Loucy (cell line): ENCODE measurements at regions not wholly inside any gene's neighbourhood (a gene's known extent, or its start where the extent isn't known, plus 50 kb on each side); places are given as distances from the start of the nearest gene placed in this dataset.

Experiments
- H2AFZ ChIP-seq: fragments of 200-600 bp; sonication (generic); 2 replicates; pipeline ENCODE4 v1.6.0; 2016; ENCODE audit warnings: antibody characterized with exemption, mild to moderate bottlenecking, low read length, moderate library complexity
- H3F3A ChIP-seq: fragments of 200-600 bp; 2 replicates; pipeline ENCODE4 v1.6.0; 2016; ENCODE audit warnings: antibody characterized with exemption, low read depth, mild to moderate bottlenecking
- H3K27me3 ChIP-seq: fragments of 200-600 bp; sonication (generic); 2 replicates; pipeline ENCODE4 v1.6.1; 2014; ENCODE audit warnings: low read length, mild to moderate bottlenecking; ENCODE audit not compliant: insufficient read depth, poor library complexity, severe bottlenecking
- H3K36me3 ChIP-seq: fragments of 200-600 bp; sonication (generic); 2 replicates; pipeline ENCODE4 v1.6.1; 2016; ENCODE audit warnings: low read length; ENCODE audit not compliant: insufficient read depth
- H3K4me1 ChIP-seq: fragments of 200-600 bp; sonication (generic); 2 replicates; pipeline ENCODE4 v1.5.1; 2014; ENCODE audit warnings: low read length, mild to moderate bottlenecking; ENCODE audit not compliant: insufficient read depth, poor library complexity, severe bottlenecking
- H3K4me2 ChIP-seq: fragments of 200-600 bp; sonication (generic); 2 replicates; pipeline ENCODE4 v1.6.0; 2014; ENCODE audit warnings: antibody characterized with exemption, low read length, low read depth, mild to moderate bottlenecking; ENCODE audit not compliant: poor library complexity, severe bottlenecking
- H3K4me3 ChIP-seq: fragments of 200-600 bp; sonication (generic); 2 replicates; pipeline ENCODE4 v1.5.1; 2014; ENCODE audit warnings: low read length, mild to moderate bottlenecking, mixed read lengths; ENCODE audit not compliant: poor library complexity, severe bottlenecking
- H3K79me2 ChIP-seq: fragments of 200-600 bp; sonication (generic); 2 replicates; pipeline ENCODE4 v1.6.1; 2014; ENCODE audit warnings: low read length; ENCODE audit not compliant: insufficient read depth
- H3K9ac ChIP-seq: fragments of 200-600 bp; sonication (generic); 2 replicates; pipeline ENCODE4 v1.6.0; 2014; ENCODE audit warnings: mild to moderate bottlenecking, low read depth, low read length, moderate library complexity; ENCODE audit not compliant: poor library complexity, severe bottlenecking
- H3K9me2 ChIP-seq: fragments of 200-600 bp; sonication (generic); replicated peaks from 2 replicates; pipeline ENCODE4 v1.6.1; 2016; ENCODE audit warnings: low read depth, low read length, mixed read lengths
- H3K9me3 ChIP-seq: fragments of 200-600 bp; sonication (generic); 2 replicates; pipeline ENCODE4 v1.6.1; 2014; ENCODE audit warnings: mild to moderate bottlenecking, antibody characterized with exemption, low read length, low read depth; ENCODE audit not compliant: insufficient read depth
- H4K20me1 ChIP-seq: fragments of 200-600 bp; sonication (generic); 2 replicates; pipeline ENCODE4 v1.6.0; 2014; ENCODE audit warnings: antibody characterized with exemption, low read length, mild to moderate bottlenecking; ENCODE audit not compliant: insufficient read depth, poor library complexity, severe bottlenecking
- EZH2phosphoT487 ChIP-seq: fragments of 200-600 bp; IDR thresholded peaks from 2 replicates; pipeline ENCODE4 v1.6.1; 2018; ENCODE audit warnings: antibody characterized with exemption, mild to moderate bottlenecking, moderate library complexity, borderline replicate concordance
- TF ChIP-seq, protein P1 (sequence below): fragments of 200-600 bp; sonication (generic); conservative IDR thresholded peaks from 2 replicates; pipeline ENCODE4 v1.5.1; 2014; ENCODE audit warnings: mild to moderate bottlenecking, antibody characterized with exemption, low read length

DNA sequence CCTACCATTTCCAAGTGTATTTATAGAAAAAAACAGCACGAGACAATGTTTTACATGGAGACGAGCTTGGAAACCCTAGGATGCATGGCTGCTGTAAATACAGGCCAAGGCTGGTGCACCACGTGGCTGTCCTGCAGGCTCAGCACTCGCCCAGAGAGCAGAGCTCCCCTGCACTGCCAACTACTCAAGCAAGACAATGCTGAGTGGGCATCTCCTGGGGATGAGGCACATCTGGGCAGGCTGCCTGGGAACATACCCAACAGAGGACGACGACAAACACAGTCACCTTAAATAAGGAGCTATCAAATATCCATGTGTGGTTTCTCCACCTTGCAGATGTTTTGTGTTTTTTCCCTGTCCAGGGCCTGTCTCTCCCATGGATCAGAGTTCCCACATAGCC is 128.3 kb upstream of the PRMT8 start:
- no peaks in the 10 kb centered on the region for H4K20me1 ChIP-seq
- H3K79me2 ChIP-seq, result no peaks in the 10 kb centered on the region
- no peak overlapping the region for H3K4me2 ChIP-seq
- no peak overlapping the region for H3K9ac ChIP-seq
- no peaks in the 10 kb centered on the region for H3K36me3 ChIP-seq
- H3K4me3 ChIP-seq, result no peak overlapping the region
- H2AFZ ChIP-seq, result no peak overlapping the region
- H3K27me3 ChIP-seq, result no peaks in the 10 kb centered on the region
- TF ChIP-seq, protein P1, sequence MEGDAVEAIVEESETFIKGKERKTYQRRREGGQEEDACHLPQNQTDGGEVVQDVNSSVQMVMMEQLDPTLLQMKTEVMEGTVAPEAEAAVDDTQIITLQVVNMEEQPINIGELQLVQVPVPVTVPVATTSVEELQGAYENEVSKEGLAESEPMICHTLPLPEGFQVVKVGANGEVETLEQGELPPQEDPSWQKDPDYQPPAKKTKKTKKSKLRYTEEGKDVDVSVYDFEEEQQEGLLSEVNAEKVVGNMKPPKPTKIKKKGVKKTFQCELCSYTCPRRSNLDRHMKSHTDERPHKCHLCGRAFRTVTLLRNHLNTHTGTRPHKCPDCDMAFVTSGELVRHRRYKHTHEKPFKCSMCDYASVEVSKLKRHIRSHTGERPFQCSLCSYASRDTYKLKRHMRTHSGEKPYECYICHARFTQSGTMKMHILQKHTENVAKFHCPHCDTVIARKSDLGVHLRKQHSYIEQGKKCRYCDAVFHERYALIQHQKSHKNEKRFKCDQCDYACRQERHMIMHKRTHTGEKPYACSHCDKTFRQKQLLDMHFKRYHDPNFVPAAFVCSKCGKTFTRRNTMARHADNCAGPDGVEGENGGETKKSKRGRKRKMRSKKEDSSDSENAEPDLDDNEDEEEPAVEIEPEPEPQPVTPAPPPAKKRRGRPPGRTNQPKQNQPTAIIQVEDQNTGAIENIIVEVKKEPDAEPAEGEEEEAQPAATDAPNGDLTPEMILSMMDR, result no peak
- no peak for TF ChIP-seq EZH2phosphoT487
- H3F3A ChIP-seq, result no peaks in the 10 kb centered on the region
- no peaks in the 10 kb centered on the region for H3K9me3 ChIP-seq
- no peaks in the 10 kb centered on the region for H3K4me1 ChIP-seq
- H3K9me2 ChIP-seq, result no peaks in the 10 kb centered on the region

DNA sequence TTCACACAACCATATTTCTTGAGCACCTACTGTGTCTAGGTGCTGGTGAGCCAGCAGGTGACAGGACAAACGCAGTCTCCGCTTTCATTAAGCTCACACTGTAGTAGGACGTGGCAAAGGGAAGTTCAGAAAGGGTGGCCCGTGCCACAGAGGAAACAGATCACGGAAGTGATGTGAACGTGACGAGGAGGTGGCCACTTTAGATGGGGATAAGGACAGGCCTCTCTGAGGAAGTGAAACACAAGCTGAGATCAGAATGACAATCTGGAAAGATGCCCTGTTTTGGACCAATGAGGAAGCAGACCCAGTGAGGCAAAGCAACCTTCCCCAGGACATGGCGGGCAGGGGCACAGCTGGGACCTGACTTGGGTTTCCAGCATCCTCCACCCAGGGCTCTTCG is 127.4 kb upstream of the PRMT8 start:
- Histone ChIP-seq H3K4me3 (no peak overlapping the region), H3K9me2 (no peaks in the 10 kb centered on the region), H3K4me1 (no peaks in the 10 kb centered on the region), H3K9me3 (no peaks in the 10 kb centered on the region), H2AFZ (no peak overlapping the region), H3K4me2 (no peak overlapping the region), H3K27me3 (no peaks in the 10 kb centered on the region), H3F3A (no peaks in the 10 kb centered on the region), H3K36me3 (no peaks in the 10 kb centered on the region), H3K79me2 (no peaks in the 10 kb centered on the region), H3K9ac (no peak overlapping the region), H4K20me1 (no peaks in the 10 kb centered on the region)
- TF ChIP-seq, protein P1, result no peak
- no peak for TF ChIP-seq EZH2phosphoT487

DNA sequence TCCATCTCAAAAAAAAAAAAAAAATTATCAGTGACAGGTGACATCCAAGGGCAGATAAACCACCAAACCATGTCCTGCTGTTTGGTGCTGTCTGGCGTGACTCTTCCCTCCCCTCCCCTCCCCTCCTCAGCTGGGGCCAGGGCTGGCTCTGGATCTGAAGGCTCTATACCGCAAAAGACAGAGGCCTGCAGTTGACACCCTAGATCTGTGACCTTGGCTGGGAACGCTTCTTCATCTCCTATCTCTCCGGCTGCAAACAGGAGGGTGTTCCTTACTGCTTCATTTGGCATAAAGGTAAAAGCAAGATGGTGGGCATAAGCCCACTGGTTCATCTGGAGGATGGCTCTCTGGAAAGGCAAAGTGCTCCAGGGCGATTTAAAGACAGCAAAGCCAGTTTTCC is 126.8 kb upstream of the PRMT8 start:
- Histone ChIP-seq H3K9ac (no peak overlapping the region), H3K4me2 (no peak overlapping the region), H3K4me3 (no peak overlapping the region), H3F3A (no peaks in the 10 kb centered on the region), H3K36me3 (no peaks in the 10 kb centered on the region), H3K9me2 (no peaks in the 10 kb centered on the region), H3K9me3 (no peaks in the 10 kb centered on the region), H2AFZ (no peak overlapping the region), H3K4me1 (no peaks in the 10 kb centered on the region), H4K20me1 (no peaks in the 10 kb centered on the region), H3K27me3 (no peaks in the 10 kb centered on the region), H3K79me2 (no peaks in the 10 kb centered on the region)
- no peak for TF ChIP-seq EZH2phosphoT487
- TF ChIP-seq, protein P1, result no peak
